OCI-LY7 (cell line): ENCODE measurements at regions not wholly inside any gene's neighbourhood (a gene's known extent, or its start where the extent isn't known, plus 50 kb on each side); places are given as distances from the start of the nearest gene placed in this dataset.

Experiments
- BruUV-seq: library from RNA; stranded (reverse); fragments of 400-500 nt; replicated peaks from 2 replicates; lab custom pipeline; 2021; lab: Mats Ljungman, UMichigan
- CTCF ChIA-PET: fragments of 300-600 bp; sonication (Branson Sonifier 250); formaldehyde crosslinking; loops from one replicate; lab custom pipeline; 2022; ENCODE audit warnings: antibody characterized with exemption; ENCODE audit not compliant: unreplicated experiment; lab: Charles Lee
- POLR2A ChIA-PET: fragments of 300-600 bp; sonication (Branson Sonifier 250); formaldehyde crosslinking; loops from one replicate; lab custom pipeline; 2022; ENCODE audit warnings: antibody characterized with exemption; lab: Charles Lee
- DNase-seq: peaks from one replicate; pipeline ENCODE4 v3.0.0-alpha.2; 2015; ENCODE audit warnings: low spot score
- H2AFZ ChIP-seq: fragments of 200-600 bp; sonication (generic), shearing (Covaris generic); 2 replicates; pipeline ENCODE4 v1.6.1; 2014; ENCODE audit warnings: mild to moderate bottlenecking, antibody characterized with exemption, low read length, moderate library complexity
- H3K27ac ChIP-seq: fragments of 200-600 bp; sonication (generic); 2 replicates; pipeline ENCODE4 v1.5.1; 2014; ENCODE audit warnings: mixed run types, low read depth, mild to moderate bottlenecking, moderate library complexity, low read length, inconsistent platforms; ENCODE audit not compliant: poor library complexity, severe bottlenecking
- H3K36me3 ChIP-seq: fragments of 200-600 bp; sonication (generic); 2 replicates; pipeline ENCODE4 v1.6.1; 2014; ENCODE audit warnings: mild to moderate bottlenecking, antibody characterized with exemption, low read length, moderate library complexity, mixed read lengths; ENCODE audit not compliant: insufficient read depth
- H3K4me1 ChIP-seq: fragments of 200-600 bp; sonication (generic); 2 replicates; pipeline ENCODE4 v1.5.1; 2014; ENCODE audit warnings: mild to moderate bottlenecking, low read length; ENCODE audit not compliant: insufficient read depth, poor library complexity, severe bottlenecking
- H3K4me2 ChIP-seq: fragments of 200-600 bp; sonication (generic); 2 replicates; pipeline ENCODE4 v1.6.1; 2014; ENCODE audit warnings: mild to moderate bottlenecking, low read length
- H3K4me3 ChIP-seq: fragments of 200-600 bp; sonication (generic); 2 replicates; pipeline ENCODE4 v1.5.1; 2014; ENCODE audit warnings: mild to moderate bottlenecking, low read depth, low read length; ENCODE audit not compliant: poor library complexity, severe bottlenecking
- H3K79me2 ChIP-seq: fragments of 200-600 bp; sonication (generic); 2 replicates; pipeline ENCODE4 v1.6.1; 2016; ENCODE audit warnings: low read depth, mild to moderate bottlenecking, low read length, moderate library complexity, mixed read lengths; ENCODE audit not compliant: insufficient read depth
- H3K9me2 ChIP-seq: fragments of 200-600 bp; sonication (generic); 2 replicates; pipeline ENCODE4 v1.6.1; 2016; ENCODE audit warnings: mild to moderate bottlenecking, low read length, mixed read lengths; ENCODE audit not compliant: insufficient read depth
- H3K9me3 ChIP-seq: fragments of 200-600 bp; sonication (generic); 2 replicates; pipeline ENCODE4 v1.6.1; 2014; ENCODE audit warnings: mild to moderate bottlenecking, mixed run types, low read length, mixed read lengths
- H4K20me1 ChIP-seq: fragments of 200-600 bp; sonication (generic); 2 replicates; pipeline ENCODE4 v1.6.1; 2014; ENCODE audit warnings: mild to moderate bottlenecking, antibody characterized with exemption, low read length, moderate library complexity, mixed read lengths; ENCODE audit not compliant: insufficient read depth
- CTCF ChIP-seq: fragments of 200-600 bp; sonication (generic); conservative IDR thresholded peaks from 2 replicates; pipeline ENCODE4 v1.5.1; 2014; ENCODE audit warnings: mild to moderate bottlenecking, antibody characterized with exemption, low read length, moderate library complexity, mixed read lengths
- EZH2phosphoT487 ChIP-seq: fragments of 200-600 bp; sonication (generic); IDR thresholded peaks from 2 replicates; pipeline ENCODE4 v1.6.1; 2018; ENCODE audit warnings: low read depth, borderline replicate concordance, mild to moderate bottlenecking, mixed run types, antibody characterized with exemption, low read length, moderate library complexity, mixed read lengths
- intact Hi-C: fragments of 100-400 bp; cut with micrococcal nuclease; formaldehyde crosslinking; loops from one replicate; pipeline ENCODE4 v1.10.0; 2022; ENCODE audit not compliant: unreplicated experiment

- H3K27ac ChIP-seq: no peak overlapping the region
- ChIA-PET CTCF (no interaction called here), POLR2A (interaction anchor here (0.5 kb wide), 1 partner anchor 349 kb away, joined by 3 read pairs; no protein-coding TSS in a partner anchor)
- H3K4me1 ChIP-seq: no peaks in the 10 kb centered on the region
- no peak overlapping the region for H2AFZ ChIP-seq
- TF ChIP-seq CTCF: no peak
- TF ChIP-seq EZH2phosphoT487: no peak
- no peaks in the 10 kb centered on the region for H3K79me2 ChIP-seq
- no peak overlapping the region for H3K4me3 ChIP-seq
- intact Hi-C loops: no loop called here
- no peaks in the 10 kb centered on the region for H3K9me2 ChIP-seq
- H3K4me2 ChIP-seq: no peak overlapping the region
- BruUV-seq: no TSS peak
- DNase-seq: no peak
- H3K9me3 ChIP-seq: no peaks in the 10 kb centered on the region
- no peaks in the 10 kb centered on the region for H4K20me1 ChIP-seq
- no peaks in the 10 kb centered on the region for H3K36me3 ChIP-seq
Observed at GRCh38 chr21:28224191-28224726, 768.4 kb downstream of the LTN1 start.

GRCh38 chr21:28221984-28222383 lies 770.7 kb downstream of the LTN1 start:
- Histone ChIP-seq H3K9me2 (no peaks in the 10 kb centered on the region), H3K4me1 (no peaks in the 10 kb centered on the region), H3K27ac (no peak overlapping the region), H3K36me3 (no peaks in the 10 kb centered on the region), H3K9me3 (no peaks in the 10 kb centered on the region), H2AFZ (no peak overlapping the region), H4K20me1 (no peaks in the 10 kb centered on the region), H3K79me2 (no peaks in the 10 kb centered on the region), H3K4me3 (no peak overlapping the region), H3K4me2 (no peak overlapping the region)
- intact Hi-C loops: no loop called here
- DNase-seq: no peak
- POLR2A ChIA-PET: no interaction called here
- CTCF ChIA-PET: no interaction called here
- no peak for TF ChIP-seq EZH2phosphoT487
- no peak for TF ChIP-seq CTCF
- no TSS peak for BruUV-seq

- CTCF ChIA-PET: no interaction called here
- H4K20me1 ChIP-seq: no peaks in the 10 kb centered on the region
- no peaks in the 10 kb centered on the region for H3K79me2 ChIP-seq
- no peak for TF ChIP-seq EZH2phosphoT487
- no peak for TF ChIP-seq CTCF
- no peak for DNase-seq
- no peaks in the 10 kb centered on the region for H3K9me2 ChIP-seq
- no peaks in the 10 kb centered on the region for H3K9me3 ChIP-seq
- H3K4me3 ChIP-seq: no peak overlapping the region
- intact Hi-C loops: no loop called here
- H3K36me3 ChIP-seq: no peaks in the 10 kb centered on the region
- POLR2A ChIA-PET: no interaction called here
- H3K27ac ChIP-seq: no peak overlapping the region
- no peak overlapping the region for H3K4me2 ChIP-seq
- BruUV-seq: no TSS peak
- H2AFZ ChIP-seq: no peak overlapping the region
- no peaks in the 10 kb centered on the region for H3K4me1 ChIP-seq
Observed at GRCh38 chr21:28220680-28221079, 772.0 kb downstream of the LTN1 start.
